ENCODE measurements at regions not wholly inside any gene's neighbourhood (a gene's known extent, or its start where the extent isn't known, plus 50 kb on each side); places are given as distances from the start of the nearest gene placed in this dataset.
"Not testable (repeated sequence)": the region's sequence is repeated elsewhere in the genome, so short reads cannot be mapped to it uniquely, and the experiment has no call there.

DNA sequence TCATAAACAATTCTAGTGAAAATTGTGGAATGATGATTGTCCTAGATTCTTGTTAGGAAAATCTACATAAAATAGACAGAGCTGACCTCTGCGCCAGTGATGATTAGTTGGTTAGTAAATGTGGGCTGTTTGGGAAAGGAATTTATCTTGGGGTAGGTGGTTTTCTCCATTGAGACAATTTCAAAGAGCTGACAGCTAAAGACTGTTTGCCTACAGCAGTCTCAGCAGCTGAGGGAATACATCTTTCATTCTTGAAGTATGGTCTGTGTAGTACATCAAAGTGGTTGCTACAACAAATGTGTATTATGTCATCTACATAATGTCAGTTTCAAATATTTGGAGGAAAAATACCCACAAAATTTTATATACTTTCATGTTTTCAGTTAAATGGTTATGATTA is 117.2 kb upstream of the TRPC4 start:
- DNase-seq, result no peak

DNA sequence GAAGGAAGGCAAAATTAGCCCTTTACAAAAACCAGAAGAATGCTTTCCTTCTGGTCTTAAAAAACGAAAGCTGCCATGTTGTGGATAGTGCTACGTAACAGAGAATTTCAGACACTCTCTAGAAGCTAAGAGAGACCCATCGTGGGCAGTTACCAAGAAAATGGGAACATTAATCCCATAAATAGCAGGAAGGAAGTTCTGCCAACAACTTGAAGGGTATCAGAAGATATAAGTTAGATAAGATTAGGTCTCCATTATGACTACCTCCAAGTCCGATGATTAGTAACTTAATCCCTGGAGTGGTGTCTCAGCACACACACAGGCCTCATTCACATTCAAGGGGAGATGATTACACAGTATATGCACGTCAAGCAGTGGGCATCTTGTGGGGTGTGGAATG is 115.7 kb upstream of the TRPC4 start:
- no peak for DNase-seq

DNA sequence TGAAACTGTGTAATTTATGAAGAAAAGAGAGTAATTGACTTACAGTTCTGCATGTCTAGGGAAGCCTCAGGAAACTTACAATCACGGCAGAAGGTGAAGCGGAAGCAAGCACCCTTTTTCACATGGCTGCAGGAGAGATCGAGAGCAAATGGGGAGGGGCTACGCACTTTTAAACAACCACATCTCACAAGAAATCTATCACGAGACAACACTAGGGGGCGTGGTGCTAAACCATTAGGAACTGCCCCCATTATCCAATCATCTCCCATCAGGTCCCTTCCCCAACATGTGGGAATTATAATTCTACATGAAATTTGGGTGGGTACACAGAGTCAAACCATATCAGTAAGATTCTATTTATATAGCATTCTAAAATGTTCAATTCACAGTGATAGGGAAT is 114.8 kb upstream of the TRPC4 start:
- no peak for DNase-seq

DNA sequence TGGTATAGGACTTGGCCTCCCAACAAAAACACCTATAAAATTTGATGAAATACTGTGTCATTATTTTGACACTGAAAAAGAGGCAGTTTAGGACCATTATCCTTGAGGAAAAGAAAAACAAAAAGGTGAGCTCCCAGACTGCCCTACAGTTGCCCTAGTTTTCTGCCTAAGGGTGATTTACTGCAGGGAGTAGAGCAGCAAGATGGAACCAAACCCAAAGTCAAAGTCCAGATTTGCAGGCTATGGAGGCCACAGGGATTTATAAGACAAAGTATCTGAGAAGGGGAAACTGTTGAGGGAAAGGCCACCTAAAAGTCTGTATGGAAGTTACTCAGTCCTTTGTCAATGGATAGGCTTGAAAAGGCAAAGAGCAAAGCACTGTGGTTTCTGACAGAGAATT is 112.4 kb upstream of the TRPC4 start:
- DNase-seq, result no peak

DNA sequence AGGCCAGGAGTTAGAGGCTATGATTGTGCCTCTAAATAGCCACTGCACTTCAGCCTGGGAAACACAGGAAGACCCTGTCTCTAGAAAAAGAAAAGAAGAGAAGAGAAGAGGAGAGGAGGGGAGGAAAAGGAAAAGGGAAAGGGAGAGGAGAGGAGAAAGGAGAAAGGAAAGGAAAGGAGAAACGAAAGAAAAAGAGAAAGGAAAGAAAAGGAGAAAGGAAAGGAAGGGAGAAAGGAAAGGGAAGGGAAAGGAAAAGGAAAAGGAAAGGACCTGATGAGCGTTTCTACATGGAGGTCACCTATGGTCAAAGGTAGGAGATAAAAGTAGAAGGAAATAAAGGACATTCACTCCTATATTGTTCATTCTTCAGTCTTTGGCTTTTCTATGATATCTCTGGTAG is 109.1 kb upstream of the TRPC4 start:
- DNase-seq, result no peak

DNA sequence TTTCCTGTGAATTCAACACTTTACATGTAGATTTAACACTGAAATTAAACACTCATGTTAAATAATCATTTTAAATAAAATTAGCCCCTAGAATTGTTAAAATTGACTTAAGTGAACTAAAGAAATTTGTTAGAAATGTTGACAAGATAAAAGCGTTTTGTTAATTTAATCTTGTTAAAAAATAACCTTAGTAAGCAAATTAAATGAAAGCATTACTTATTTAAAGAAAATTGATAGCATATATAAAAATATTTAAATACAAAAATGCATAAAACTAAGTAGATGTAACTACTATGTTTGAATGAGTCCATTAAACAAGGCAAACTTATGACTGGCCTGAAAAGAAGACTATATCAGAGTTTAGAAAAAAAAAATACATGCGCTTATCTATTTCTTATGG is 99.0 kb upstream of the TRPC4 start:
- no peak for DNase-seq

DNA sequence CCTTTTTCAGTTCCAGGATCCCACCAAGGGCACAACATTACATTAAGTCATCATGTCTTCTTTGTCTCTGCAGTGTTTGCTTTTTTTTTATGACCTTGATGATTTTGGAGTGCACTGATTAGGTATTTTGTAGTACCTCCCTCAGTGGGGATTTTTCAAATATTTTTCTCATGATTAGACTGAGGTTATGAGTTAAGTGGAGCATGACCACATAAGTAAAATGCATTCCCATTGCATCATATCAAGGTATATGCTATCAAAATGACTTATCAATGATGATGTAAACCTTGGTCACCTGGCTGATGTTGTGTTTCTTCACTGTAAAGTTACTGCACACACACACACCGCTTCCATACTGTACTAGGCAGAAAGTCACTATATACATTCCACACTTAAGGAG is 96.7 kb upstream of the TRPC4 start:
- DNase-seq, result no peak

DNA sequence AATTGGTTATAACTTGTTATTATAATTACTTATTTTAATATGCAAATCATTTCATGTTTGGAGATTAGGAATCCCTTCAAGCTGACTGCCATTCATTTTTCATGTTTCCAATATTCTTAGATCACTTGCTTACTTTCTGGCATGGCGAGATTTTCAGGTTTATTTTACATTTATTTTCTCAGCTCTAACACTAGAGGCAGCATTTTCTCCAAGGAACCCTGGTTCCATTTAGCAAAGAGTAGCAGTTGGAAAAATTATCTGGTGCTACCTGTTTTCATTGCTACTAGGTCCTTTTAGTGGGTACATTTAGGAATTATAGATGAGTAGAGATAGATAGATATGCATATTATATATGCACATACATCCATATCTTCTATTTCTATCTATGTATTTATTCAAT is 90.9 kb upstream of the TRPC4 start:
- no peak for DNase-seq

DNA sequence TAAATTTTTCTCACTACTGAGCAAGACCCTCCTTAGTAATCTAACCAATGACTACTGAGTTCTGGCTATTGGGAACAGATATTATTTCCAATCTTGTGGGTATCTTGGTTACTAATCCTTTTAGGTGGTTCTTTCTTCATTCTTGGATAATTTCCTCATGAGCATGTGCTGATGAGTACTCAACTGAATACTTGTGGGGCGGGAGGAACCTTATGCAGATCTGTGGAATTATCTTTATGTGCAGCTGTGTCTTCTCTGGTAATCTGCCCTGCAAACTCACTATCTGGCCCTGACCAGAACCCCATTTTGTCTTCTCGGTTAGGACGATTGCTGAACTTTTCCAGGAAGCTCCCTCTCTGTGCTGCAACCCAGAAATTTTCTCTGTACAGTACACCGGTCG is 89.7 kb upstream of the TRPC4 start:
- no peak for DNase-seq

DNA sequence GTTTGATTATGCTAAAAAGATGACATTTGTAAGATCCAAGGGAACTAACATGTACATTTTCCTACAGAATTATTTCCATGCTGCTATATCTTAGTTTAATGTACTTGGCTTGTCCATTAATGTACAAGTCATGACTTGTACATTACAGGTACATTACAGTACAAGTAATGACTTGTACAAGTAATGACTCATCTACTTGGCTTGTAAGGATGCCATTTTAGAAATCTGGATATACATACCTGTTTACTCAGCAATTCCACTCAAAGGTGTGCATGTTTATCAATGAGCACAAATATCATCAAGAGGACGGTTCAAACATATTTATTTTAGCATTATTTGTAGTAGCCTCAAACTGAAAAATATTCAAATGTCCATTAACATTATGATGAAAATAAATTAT is 87.0 kb upstream of the TRPC4 start:
- no peak for DNase-seq

DNA sequence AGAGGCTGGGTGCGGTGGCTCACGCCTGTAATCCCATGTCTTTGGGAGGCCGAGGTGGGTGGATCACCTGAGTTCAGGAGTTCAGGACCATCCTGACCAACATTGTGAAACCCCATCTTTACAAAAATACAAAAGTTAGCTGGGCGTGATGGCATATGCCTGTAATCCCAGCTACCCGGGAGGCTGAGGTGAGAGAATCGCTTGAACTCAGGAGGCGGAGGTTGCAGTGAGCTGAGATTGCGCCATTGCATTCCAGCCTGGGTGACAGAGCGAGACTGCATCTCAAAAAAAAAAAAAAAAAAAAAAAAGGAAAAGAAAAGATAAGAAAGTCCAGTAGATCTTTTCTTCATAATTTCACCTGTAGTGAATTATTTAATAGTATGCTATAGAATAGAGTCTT is 85.0 kb upstream of the TRPC4 start:
- DNase-seq, result not testable (repeated sequence)

DNA sequence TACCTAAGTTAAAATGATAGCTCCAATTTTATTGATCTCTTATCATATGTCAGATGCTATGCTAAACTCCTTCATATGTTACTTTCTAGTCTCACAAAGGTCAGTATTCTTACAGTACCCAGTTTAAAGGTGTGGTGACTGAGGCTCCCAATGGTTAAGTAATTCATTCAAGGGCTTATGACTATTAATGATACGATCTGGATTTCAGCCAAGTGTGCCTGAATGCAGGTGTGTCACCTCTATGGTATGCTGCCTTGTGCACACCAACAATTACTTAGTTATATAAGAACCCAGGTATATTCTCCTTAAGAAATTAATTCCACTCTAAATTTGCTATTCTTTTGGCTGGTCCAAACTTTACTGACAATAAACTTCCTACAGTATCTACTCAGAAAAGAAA is 84.6 kb upstream of the TRPC4 start:
- no peak for DNase-seq

DNA sequence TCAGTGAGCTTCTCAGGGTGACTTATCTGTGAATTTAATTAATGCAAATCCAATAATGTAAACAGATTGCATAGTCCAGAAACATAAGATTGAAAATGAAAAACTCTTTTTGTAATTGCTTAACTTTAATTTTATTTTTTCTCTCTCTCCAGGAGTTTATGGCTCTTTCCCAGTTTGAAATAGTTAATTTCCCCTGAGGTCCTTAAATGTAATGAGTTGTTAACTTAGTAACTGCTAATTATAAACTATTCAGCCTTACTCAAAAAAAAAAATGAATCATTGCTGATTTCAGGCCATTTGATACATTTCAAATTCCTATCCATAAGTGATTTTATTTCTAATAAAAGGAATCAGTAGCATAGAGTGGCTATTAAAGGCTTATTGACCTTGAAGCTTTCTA is 84.1 kb upstream of the TRPC4 start:
- DNase-seq, result no peak

DNA sequence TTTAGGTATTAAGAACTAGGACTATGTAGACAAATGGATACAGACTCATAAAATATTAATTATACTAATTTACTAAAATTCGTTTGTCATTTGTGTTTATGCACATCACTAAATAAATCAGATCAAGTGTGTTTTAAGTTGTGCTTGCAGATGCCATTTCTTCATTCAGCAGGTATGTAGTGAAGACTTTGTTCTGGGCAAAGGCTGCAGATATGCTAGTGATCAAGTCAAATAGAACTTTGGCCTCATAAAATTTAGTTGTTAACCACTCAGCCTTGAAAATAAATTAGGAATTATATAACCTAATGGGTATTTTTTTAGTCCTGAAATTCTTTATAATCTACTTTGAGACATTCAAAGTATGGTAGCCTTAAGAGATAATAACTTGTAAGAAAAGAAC is 80.4 kb upstream of the TRPC4 start:
- no peak for DNase-seq

DNA sequence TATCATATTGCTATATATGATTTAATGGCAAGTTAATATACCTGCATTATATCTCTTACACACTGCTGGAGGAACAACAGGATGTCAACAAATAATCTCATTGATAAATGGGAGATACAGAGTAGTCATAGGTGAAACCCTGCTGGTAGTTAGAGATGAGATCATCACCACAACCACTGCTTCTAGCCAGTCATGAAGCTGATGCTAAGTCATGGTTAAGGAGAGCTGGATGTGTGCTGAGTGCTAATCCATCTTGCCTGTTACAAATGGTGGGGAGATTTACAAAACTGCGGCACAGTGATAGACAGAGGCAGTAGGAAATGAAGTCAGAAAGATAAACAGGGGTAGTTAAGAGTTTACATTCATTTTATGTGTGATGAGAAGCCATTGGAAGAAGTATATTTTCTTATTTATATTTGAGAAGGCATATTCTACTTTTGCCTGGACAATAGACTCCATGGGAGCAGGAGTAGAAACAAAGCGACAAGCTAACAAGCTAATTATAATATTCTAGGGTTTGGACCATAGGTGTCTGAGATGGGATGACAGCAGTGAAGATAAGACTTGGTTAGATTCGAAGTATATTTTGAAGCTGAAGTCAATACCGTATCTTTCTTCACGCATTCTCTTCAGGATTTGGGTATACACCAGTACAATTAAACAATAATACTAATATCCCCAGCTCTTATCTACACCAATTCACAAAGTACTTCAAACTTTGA is 78.0 kb upstream of the TRPC4 start:
- DNase-seq, result no peak

DNA sequence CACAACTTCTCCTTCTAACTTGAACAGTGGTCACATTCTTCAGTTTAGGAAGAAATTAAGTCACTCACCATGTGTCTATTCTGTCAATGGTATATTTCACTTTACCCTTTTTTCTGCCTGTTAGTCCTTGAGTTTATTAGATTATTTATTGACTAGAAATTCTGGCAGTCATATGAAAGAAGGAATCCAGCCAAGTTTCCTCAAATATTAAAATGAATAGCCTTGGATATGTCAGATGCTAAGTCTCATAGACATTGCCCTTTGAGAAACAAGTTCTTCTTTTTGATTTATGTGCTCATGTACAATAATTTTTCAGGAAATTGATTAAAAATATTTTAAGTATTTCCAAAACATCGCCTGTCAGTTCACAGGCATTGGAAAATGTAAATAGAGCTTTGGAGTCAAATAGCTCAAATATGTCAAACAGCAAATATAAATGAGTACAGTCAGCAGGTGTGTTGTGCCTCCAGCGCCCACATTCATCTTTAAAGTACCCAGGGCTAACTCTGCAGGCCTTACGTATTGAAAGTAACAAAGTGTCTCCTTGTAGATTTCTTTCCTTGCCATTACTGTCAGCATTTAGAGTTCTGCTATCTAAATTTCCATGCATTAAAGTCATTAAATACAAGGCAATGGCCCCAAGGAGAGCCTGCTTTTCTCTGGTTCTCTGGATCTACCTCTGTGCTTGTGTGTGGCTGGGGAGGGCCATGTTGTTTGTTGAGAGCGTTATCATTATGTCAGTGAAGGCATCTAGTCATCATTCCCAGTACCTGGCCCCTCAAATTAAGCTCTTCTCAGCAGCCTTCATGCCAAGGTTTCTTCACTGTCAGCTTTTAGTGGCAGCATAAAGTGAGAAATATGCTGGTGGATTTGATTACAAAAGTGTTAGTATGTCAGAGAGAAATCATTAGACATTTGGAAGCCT is 76.3 kb upstream of the TRPC4 start:
- no peak for DNase-seq

DNA sequence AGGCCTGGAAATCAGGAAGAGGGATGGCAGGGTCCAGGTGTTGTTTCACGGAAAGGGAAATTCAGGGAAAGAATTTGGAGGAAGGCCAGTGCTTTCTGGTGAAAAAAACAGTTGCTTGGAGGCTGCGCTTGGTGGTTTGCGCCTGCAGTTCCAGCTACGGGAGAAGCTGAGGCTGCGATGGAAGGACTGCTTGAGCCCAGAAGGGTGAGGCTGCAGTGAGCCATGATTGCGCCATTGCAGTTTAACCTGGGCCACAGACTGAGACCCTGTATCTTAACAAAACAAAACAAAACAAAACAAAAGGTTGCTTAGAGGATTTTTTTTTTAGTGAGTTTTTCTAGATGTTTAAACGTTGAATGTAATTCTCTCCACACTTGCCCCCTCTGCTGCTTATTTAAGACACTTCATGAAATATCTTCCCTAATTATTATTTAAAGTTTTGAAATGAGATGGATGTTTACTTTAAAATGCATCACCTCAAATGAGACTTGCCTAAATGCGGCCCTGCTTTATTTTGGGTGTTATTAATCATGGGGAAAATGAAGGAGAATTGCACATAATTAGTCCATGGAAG is 75.4 kb upstream of the TRPC4 start:
- DNase-seq, result no peak

DNA sequence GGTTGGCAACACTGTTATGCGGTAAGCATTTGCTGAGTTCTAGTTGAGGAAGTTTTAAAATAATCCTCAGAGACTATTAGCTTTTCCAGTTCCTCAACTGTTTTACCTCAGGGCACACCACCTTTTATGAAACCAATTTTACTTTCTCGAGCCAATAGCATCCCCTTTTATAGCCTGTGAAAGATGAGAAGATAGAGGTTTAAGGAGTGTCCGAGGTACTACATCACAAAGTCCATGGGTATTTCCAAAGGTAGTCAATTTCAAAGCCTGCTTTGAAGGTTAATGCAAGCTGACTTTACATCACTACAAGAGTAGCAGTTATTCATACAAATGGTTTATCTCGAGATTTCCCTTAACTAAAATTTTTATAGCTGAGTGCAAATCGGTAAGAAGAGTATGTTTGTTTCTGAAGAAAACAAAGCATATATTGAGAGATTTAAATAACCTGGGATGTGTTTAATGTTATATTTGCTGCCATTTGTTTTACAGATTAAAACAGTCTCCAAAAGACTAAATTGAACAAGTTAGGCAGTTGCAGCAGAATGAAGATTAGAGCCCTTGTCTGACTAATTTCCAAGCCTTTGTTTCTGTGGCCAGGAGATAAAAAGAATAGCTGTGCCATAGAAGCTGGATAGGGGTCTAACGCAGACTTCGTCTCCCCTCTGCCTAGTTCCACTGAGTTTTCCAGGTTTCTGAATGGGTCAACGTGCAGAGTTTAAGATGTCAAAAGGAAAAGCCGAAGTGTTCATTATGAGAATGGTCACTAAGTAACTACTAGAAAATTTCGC is 74.7 kb upstream of the TRPC4 start:
- DNase-seq, result no peak

DNA sequence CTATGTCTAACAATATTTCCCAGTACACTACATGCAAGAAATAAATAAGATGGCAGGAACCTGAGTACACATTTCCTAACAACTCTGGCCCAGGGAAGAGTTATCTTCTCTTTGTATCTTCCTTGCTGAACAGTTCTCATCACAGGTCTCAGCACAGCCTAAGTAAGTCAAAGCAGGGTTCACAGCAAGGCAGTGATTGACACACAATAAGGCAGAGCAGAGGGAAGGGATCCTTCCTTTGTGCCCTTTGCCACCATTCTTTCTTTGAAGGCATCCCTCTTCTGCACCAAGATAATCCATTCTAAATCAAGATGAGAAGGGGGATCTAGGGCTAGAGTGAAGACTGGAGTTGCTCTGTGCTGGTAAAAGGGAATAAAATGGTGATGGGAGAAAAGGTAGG is 73.4 kb upstream of the TRPC4 start:
- DNase-seq, result no peak

DNA sequence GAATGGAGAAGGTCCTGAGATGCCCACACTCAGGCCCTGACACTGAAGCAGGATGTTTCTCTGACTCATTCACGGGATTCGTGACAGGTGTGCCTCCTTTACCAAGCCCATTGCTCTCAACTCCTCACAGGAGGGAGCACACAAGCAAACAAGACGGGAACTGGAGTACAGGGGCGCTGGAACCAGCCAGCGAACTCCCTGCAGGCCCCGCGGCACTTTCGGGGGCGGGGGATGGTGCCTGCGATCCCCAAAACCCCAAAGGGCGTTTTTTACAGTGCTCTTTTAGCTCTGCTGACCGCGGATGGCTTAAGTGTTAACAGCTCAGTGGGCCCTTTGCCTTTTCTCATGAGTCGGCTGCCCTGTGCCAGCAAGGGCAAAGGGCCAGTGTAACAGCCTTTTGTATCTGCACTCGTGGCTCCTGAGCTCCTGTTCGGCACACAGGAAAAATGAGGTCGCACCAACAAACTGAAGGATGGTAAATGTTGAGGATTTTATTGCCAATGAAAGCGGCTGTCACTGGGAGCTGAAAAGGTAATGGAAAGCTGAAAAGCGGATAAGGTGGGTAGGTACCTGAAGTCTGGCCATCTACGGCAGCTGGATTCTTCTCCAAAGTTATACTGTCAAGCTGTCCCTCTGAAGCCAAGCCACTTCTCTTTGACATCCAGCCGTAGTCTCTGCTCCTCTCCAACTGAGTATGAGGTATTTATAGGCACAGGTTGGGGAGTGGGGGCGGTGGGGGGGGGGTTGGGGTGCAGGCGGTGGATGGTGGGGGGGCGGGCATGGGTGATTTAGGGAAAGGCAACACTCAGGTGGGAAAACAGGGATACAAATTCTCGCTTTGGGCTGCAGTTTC is 65.0 kb upstream of the TRPC4 start:
- DNase-seq, result no peak

DNA sequence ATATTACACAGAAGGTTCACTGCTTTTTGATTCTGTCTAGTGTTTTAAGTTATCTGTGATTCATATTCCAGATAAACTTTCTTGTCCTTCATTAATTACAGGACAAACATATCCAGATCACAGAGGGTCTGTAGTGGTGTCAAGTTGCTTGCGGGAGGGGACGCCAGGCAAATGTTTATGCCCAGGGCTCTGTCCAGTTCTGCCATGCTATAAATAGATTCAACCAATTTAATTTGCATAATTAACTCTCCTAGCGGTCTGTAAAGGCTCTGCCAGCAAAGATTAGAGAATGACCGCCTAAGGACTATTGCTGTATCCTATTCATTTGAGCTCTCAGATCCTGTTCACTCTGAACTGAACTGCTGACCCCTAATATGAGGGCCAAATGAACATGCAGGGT is 59.7 kb upstream of the TRPC4 start:
- DNase-seq, result no peak

DNA sequence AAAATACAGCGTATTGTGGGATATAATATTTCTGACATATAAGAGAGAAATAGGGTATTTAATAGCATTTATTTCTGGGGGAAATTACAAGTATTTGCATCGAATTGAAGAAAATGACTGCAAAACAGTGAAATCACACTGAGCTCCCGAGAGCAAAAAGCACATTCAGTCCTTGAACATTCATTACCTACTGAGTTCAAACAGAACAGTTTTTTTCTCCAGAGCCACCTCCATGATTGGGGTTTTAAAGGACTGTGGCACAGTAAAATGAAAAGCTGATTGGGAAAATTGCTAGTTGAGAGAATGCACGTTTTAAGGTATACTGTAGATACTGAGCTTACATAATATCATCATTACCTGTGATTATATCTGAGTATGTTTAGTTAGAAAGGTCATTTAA is 58.0 kb upstream of the TRPC4 start:
- no peak for DNase-seq

Data from NCI-H1694 treated with DMSO at 0.1 percent for 48 hours (cell line).